GM23338 (cell line): ENCODE measurements at regions not wholly inside any gene's neighbourhood (a gene's known extent, or its start where the extent isn't known, plus 50 kb on each side); places are given as distances from the start of the nearest gene placed in this dataset.

Source experiments
- ATAC-seq: fragments of 200-7000 bp; cut with Tn5 transposase; 3 replicates; pipeline ENCODE4 v1.9.1; 2020
- DNase-seq: peaks from one replicate; pipeline ENCODE4 v3.0.0-alpha.2; 2015; ENCODE audit warnings: low spot score
- H2AFZ ChIP-seq: fragments of 200-600 bp; sonication (generic); 2 replicates; pipeline ENCODE4 v1.8.0; 2016; ENCODE audit warnings: antibody characterized with exemption, mild to moderate bottlenecking, moderate library complexity
- H3F3A ChIP-seq: fragments of 200-600 bp; sonication (generic); replicated peaks from 2 replicates; pipeline ENCODE4 v1.8.0; 2017; ENCODE audit warnings: antibody characterized with exemption, mixed run types, low read depth
- H3K27ac ChIP-seq: fragments of 200-600 bp; sonication (generic); 2 replicates; pipeline ENCODE4 v1.6.1; 2016; ENCODE audit warnings: low read depth
- H3K27me3 ChIP-seq: fragments of 200-600 bp; sonication (generic); 2 replicates; pipeline ENCODE4 v1.8.0; 2016; ENCODE audit warnings: mild to moderate bottlenecking, mixed run types, moderate library complexity; ENCODE audit not compliant: insufficient read depth
- H3K36me3 ChIP-seq: fragments of 200-600 bp; sonication (generic); 2 replicates; pipeline ENCODE4 v1.8.0; 2016; ENCODE audit warnings: mild to moderate bottlenecking; ENCODE audit not compliant: insufficient read depth
- H3K4me1 ChIP-seq: fragments of 200-600 bp; sonication (generic); 2 replicates; pipeline ENCODE4 v1.8.0; 2016; ENCODE audit warnings: mild to moderate bottlenecking, moderate library complexity; ENCODE audit not compliant: insufficient read depth
- H3K4me2 ChIP-seq: fragments of 200-600 bp; sonication (generic); 2 replicates; pipeline ENCODE4 v1.7.1; 2017; ENCODE audit warnings: mixed run types
- H3K4me3 ChIP-seq: fragments of 200-600 bp; sonication (generic); 2 replicates; pipeline ENCODE4 v1.6.1; 2016; ENCODE audit warnings: mixed run types
- H3K79me2 ChIP-seq: fragments of 200-600 bp; sonication (generic); replicated peaks from 2 replicates; pipeline ENCODE4 v1.8.0; 2017; ENCODE audit warnings: mild to moderate bottlenecking; ENCODE audit not compliant: insufficient read depth
- H3K9me2 ChIP-seq: fragments of 200-600 bp; sonication (generic); 2 replicates; pipeline ENCODE4 v1.8.0; 2017; ENCODE audit not compliant: insufficient read depth
- H4K20me1 ChIP-seq: fragments of 200-600 bp; sonication (generic); replicated peaks from 2 replicates; pipeline ENCODE4 v1.8.0; 2017; ENCODE audit warnings: mild to moderate bottlenecking; ENCODE audit not compliant: insufficient read depth
- H3K27ac Mint-ChIP-seq: 2 replicates; pipeline ENCODE4 v1.8.0; 2020; ENCODE audit warnings: inconsistent platforms, mild to moderate bottlenecking, moderate library complexity, mixed read lengths
- H3K27me3 Mint-ChIP-seq: 3 replicates; pipeline ENCODE4 v1.8.0; 2022; ENCODE audit warnings: low read depth, mild to moderate bottlenecking, moderate library complexity, mixed read lengths, inconsistent platforms; ENCODE audit not compliant: insufficient read depth, poor library complexity
- H3K36me3 Mint-ChIP-seq: 3 replicates; pipeline ENCODE4 v1.8.0; 2021; ENCODE audit warnings: low read depth, mild to moderate bottlenecking, inconsistent platforms, moderate library complexity, mixed read lengths
- H3K4me1 Mint-ChIP-seq: 3 replicates; pipeline ENCODE4 v1.8.0; 2020; ENCODE audit warnings: mild to moderate bottlenecking, inconsistent platforms, mixed read lengths
- H3K4me3 Mint-ChIP-seq: 3 replicates; pipeline ENCODE4 v1.8.0; 2021; ENCODE audit warnings: moderate library complexity, mild to moderate bottlenecking, inconsistent platforms, mixed read lengths
- H3K9me3 Mint-ChIP-seq: 3 replicates; pipeline ENCODE4 v1.8.0; 2020; ENCODE audit warnings: moderate library complexity, mild to moderate bottlenecking, inconsistent platforms, mixed read lengths
- CREB1 ChIP-seq: fragments of 250-450 bp; sonication (Bioruptor Pico); IDR thresholded peaks from 2 replicates; pipeline ENCODE4 v1.5.0; 2020; ENCODE audit warnings: low read depth, mild to moderate bottlenecking, moderate library complexity
- EZH2 ChIP-seq: fragments of 200-600 bp; sonication (generic); IDR thresholded peaks from one replicate; pipeline ENCODE4 v1.8.0; 2017; ENCODE audit warnings: antibody characterized with exemption, mild to moderate bottlenecking, low read depth; ENCODE audit not compliant: unreplicated experiment
- EZH2phosphoT487 ChIP-seq: fragments of 200-600 bp; sonication (generic); IDR thresholded peaks from one replicate; pipeline ENCODE4 v1.8.1; 2018; ENCODE audit warnings: antibody characterized with exemption; ENCODE audit not compliant: unreplicated experiment
- JUNB ChIP-seq: IDR thresholded peaks from one replicate; pipeline ENCODE4 v1.6.1; 2016; ENCODE audit warnings: antibody characterized with exemption; ENCODE audit not compliant: unreplicated experiment
- NANOG ChIP-seq: IDR thresholded peaks from 2 replicates; pipeline ENCODE4 v1.6.1; 2016; ENCODE audit warnings: antibody characterized with exemption, borderline replicate concordance
- POLR2AphosphoS5 ChIP-seq: IDR thresholded peaks from 2 replicates; pipeline ENCODE4 v1.6.1; 2016; ENCODE audit warnings: antibody characterized with exemption, low read depth
- STAT1 ChIP-seq: IDR thresholded peaks from one replicate; pipeline ENCODE4 v1.6.1; 2016; ENCODE audit warnings: antibody characterized with exemption; ENCODE audit not compliant: unreplicated experiment
- ZNF114 ChIP-seq: fragments of 250-450 bp; sonication (Bioruptor Pico); IDR thresholded peaks from 2 replicates; pipeline ENCODE4 v1.5.0; 2020; ENCODE audit warnings: mild to moderate bottlenecking, moderate library complexity
- TF ChIP-seq, protein P1 (sequence below): fragments of 250-450 bp; sonication (Bioruptor Pico); IDR thresholded peaks from 2 replicates; pipeline ENCODE4 v1.5.0; 2020; ENCODE audit warnings: mild to moderate bottlenecking, moderate library complexity
- TF ChIP-seq, protein P2 (sequence below): IDR thresholded peaks from 2 replicates; pipeline ENCODE4 v1.6.1; 2016; ENCODE audit warnings: antibody characterized with exemption

DNA sequence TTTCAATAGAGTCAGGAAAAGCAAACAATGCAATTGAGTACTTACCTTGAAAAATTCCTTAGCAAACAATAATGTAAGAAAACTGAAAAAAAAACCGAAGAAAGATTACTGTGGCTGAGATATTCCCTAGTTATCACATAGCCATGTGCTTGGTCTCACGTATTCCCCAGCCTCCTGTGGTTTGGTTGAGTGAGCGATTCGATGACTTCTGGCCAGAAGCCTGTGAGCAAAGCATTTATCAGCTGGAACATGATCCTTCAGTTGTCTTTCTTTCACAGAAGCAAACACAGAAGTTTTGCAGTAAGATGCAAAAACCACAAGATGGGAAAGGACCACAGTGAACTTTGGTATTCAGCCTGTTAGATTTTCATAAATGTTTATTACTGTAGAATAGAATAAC is 1754.3 kb upstream of the AGA start (continued):
- TF ChIP-seq, protein P1, sequence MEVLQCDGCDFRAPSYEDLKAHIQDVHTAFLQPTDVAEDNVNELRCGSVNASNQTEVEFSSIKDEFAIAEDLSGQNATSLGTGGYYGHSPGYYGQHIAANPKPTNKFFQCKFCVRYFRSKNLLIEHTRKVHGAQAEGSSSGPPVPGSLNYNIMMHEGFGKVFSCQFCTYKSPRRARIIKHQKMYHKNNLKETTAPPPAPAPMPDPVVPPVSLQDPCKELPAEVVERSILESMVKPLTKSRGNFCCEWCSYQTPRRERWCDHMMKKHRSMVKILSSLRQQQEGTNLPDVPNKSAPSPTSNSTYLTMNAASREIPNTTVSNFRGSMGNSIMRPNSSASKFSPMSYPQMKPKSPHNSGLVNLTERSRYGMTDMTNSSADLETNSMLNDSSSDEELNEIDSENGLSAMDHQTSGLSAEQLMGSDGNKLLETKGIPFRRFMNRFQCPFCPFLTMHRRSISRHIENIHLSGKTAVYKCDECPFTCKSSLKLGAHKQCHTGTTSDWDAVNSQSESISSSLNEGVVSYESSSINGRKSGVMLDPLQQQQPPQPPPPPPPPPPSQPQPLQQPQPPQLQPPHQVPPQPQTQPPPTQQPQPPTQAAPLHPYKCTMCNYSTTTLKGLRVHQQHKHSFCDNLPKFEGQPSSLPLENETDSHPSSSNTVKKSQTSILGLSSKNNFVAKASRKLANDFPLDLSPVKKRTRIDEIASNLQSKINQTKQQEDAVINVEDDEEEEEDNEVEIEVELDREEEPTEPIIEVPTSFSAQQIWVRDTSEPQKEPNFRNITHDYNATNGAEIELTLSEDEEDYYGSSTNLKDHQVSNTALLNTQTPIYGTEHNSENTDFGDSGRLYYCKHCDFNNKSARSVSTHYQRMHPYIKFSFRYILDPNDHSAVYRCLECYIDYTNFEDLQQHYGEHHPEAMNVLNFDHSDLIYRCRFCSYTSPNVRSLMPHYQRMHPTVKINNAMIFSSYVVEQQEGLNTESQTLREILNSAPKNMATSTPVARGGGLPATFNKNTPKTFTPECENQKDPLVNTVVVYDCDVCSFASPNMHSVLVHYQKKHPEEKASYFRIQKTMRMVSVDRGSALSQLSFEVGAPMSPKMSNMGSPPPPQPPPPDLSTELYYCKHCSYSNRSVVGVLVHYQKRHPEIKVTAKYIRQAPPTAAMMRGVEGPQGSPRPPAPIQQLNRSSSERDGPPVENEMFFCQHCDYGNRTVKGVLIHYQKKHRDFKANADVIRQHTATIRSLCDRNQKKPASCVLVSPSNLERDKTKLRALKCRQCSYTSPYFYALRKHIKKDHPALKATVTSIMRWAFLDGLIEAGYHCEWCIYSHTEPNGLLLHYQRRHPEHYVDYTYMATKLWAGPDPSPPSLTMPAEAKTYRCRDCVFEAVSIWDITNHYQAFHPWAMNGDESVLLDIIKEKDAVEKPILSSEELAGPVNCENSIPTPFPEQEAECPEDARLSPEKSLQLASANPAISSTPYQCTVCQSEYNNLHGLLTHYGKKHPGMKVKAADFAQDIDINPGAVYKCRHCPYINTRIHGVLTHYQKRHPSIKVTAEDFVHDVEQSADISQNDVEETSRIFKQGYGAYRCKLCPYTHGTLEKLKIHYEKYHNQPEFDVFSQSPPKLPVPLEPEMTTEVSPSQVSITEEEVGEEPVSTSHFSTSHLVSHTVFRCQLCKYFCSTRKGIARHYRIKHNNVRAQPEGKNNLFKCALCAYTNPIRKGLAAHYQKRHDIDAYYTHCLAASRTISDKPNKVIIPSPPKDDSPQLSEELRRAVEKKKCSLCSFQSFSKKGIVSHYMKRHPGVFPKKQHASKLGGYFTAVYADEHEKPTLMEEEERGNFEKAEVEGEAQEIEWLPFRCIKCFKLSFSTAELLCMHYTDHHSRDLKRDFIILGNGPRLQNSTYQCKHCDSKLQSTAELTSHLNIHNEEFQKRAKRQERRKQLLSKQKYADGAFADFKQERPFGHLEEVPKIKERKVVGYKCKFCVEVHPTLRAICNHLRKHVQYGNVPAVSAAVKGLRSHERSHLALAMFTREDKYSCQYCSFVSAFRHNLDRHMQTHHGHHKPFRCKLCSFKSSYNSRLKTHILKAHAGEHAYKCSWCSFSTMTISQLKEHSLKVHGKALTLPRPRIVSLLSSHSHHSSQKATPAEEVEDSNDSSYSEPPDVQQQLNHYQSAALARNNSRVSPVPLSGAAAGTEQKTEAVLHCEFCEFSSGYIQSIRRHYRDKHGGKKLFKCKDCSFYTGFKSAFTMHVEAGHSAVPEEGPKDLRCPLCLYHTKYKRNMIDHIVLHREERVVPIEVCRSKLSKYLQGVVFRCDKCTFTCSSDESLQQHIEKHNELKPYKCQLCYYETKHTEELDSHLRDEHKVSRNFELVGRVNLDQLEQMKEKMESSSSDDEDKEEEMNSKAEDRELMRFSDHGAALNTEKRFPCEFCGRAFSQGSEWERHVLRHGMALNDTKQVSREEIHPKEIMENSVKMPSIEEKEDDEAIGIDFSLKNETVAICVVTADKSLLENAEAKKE (CRISPR knock-in tag) = no peak
- TF ChIP-seq, protein P2, sequence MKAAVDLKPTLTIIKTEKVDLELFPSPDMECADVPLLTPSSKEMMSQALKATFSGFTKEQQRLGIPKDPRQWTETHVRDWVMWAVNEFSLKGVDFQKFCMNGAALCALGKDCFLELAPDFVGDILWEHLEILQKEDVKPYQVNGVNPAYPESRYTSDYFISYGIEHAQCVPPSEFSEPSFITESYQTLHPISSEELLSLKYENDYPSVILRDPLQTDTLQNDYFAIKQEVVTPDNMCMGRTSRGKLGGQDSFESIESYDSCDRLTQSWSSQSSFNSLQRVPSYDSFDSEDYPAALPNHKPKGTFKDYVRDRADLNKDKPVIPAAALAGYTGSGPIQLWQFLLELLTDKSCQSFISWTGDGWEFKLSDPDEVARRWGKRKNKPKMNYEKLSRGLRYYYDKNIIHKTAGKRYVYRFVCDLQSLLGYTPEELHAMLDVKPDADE = no peak
- TF ChIP-seq JUNB = no peak
- TF ChIP-seq EZH2 = no peak
- TF ChIP-seq ZNF114 (CRISPR knock-in tag) = no peak
- no peak for TF ChIP-seq NANOG
- TF ChIP-seq CREB1 (CRISPR knock-in tag) = no peak

DNA sequence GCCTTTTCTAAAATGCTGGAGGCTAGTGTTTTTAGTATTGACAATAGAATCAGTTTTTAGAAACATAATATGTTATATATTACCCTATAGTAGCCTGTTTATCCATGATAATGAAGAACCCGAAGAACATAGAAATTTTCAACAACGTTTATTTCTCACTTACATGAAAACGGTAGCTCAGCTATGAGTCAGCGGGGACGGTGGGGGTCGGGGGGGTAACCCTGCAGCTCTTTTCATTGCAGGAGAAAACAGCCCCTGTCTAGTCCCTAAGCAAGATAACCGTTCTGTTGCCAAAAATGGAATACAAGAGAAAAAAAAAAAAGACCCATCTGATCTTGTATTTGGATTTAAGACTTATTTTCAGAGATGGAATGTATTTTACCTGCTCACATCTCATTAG is 1758.4 kb upstream of the AGA start:
- Histone ChIP-seq H3K79me2 (no peaks in the 10 kb centered on the region), H3K9me2 (no peaks in the 10 kb centered on the region), H3K27ac (no peak overlapping the region), H3K4me1 (no peaks in the 10 kb centered on the region; the same call in 1 of the 2 replicates), H3K27me3 (no peaks in the 10 kb centered on the region), H3K4me2 (no peak overlapping the region), H3K4me3 (no peak overlapping the region), H3K36me3 (no peaks in the 10 kb centered on the region), H2AFZ (no peak overlapping the region), H4K20me1 (no peaks in the 10 kb centered on the region), H3F3A (no peaks in the 10 kb centered on the region)
- Mint-ChIP-seq H3K27ac (no peak overlapping the region), H3K27me3 (no peaks in the 10 kb centered on the region), H3K36me3 (no peaks in the 10 kb centered on the region), H3K4me3 (no peak overlapping the region), H3K4me1 (peaks cover 8% of the 10 kb centered on the region; the same call in 2 of the 3 replicates), H3K9me3 (no peaks in the 10 kb centered on the region)
- no peak for DNase-seq
- no peak for ATAC-seq
- TF ChIP-seq EZH2phosphoT487 (no peak), POLR2AphosphoS5 (no peak), STAT1 (no peak)
- TF ChIP-seq, protein P2 = no peak
